ENCODE measurements at regions not wholly inside any gene's neighbourhood (a gene's known extent, or its start where the extent isn't known, plus 50 kb on each side); places are given as distances from the start of the nearest gene placed in this dataset.

DNA sequence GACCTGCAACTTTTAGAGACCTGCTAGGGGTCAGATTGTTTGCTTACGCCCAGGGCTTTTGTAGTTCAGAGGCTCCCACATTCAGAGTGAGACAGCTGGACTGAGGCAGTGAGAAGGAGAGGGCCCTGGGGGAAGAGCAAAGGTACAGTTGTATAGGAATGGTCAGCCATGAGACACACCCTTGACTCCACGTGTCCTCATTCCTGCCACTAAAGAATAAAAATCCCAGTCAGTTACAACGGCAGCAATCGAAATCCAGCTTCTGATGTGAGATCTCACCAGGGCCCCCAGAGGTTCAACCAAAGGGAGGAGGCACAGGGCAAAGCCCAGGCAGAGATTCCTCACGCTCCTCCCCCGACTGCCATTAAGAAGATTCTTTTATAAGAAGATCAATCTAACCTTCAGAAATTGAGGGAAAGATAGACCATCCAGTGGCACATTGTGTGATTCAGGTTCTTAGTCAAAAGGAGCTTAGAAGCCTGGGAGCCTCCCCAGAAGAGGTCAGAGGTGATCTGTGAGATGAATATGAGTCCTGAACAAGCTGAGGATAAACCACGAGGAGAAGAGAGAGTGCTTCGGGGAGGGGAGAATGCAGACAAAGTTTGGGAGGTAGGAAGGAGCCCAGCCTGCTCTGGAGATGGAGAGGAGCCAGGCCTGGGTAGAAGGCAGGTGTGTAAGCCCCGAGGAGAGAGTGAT, 317.0 kb downstream of the CYP26B1 start:
- no peak for DNase-seq

DNA sequence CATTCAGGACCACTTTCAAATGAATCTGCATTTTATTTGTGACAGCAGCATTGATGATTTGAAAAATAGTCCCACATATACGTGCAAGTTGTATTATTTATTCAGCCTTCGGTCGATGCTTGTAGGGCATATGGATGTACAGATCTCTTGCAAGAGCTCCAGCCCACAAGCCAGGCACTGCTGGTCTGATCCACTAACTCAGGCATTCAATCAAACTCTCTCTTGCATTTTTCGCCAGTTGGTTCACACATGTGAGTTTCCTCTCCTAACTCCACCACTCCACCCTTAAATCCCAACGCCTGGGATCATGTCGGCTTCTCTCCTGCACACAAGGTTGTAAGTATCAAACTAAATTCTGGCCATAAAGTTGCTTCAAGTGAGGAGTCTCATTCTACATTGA, 318.7 kb downstream of the CYP26B1 start:
- peak; percentile 75 for DNase-seq

GRCh38 chr2:71827973-71828372, 319.7 kb downstream of the CYP26B1 start:
- DNase-seq, result no peak

DNA sequence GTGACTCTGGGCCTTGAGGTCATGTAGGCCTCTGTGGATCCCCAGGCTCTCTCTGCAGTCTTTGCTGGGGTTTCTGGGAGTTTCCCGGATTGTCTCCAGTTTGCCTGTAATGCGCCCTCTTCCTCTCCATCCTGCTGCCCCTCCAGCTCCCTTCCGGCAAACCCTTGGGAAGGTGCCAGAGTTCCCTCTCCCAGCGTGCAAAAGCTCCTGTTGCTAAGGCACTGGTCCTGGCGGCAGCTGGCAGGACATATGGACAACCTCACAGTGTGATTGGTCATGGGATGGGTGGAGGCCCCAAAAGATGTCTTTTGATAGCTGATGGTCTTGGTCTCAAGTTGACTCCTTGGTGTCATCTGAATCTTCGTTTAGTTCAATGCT, 320.1 kb downstream of the CYP26B1 start:
- no peak for DNase-seq

DNA sequence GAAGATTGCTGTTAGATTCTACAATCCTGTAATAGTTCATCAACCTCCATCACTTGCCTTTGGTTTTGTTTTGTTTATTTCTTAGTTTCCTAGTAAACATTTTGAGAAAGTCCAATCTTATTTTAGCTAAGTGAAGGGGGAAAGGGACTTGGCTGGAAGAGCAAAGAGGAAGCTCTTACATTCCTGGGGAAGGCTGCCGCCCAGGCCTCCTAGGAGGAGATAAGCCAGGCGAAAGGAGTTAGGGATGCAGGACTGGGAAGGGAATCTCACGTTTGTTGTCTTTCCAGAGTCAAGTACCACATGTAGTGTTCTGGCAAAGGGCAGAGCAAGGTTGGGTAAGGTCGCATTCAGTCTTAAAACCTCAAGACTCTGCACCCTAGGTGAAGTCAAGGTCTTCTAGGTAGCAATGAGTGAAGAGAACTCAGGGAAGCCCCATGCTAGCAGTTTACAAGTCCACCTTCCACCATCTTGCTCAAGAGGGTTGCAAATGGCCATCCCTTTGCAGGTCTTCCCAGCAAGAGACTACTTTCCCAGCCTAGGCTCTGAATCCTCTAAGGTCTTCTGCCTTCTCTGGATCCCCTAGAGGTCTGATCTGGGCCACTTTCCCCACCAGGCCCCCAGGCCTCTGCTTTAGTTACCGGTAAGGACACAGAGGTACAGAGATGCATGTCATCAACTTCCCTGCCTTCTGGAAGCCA, 320.7 kb downstream of the CYP26B1 start:
- DNase-seq, result no peak

DNA sequence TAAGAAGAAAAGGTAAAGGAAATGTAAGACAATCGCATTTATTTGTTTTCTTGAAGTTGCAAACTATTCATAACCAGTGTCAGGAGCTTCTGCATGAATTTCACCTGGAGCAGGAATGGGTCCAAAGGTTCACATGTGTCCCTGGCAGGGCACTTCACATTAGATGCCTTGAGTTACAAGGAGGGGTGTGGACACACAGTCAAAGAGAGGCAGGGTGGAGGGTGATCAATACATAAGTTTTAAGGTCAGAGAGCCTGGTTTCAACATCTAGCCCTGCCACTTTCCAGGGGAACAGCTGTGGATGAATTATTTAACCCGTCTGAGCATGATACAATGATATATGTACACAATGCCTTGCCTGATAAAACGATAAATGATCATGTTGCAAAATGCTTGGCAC, 321.4 kb downstream of the CYP26B1 start:
- no peak for DNase-seq

DNA sequence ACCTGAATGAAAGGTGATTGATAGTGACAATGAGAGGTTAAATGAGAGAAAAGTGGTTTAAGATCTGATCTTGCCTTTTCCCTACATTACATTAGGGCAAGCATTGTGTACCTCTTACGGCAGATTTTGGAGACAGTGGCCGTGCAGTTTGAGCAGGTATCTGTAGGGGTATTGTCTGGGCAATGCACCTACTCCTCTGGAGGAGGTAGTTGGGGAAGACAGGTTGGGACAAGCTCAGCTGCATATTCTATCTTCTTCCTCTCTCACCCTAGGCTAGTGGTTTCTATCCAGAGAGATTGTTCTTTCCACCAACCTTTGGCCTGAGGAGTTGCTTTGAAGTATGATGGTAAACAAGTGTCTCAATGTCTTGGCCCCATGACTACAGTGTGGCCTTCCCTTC, 323.2 kb downstream of the CYP26B1 start:
- no peak for DNase-seq

DNA sequence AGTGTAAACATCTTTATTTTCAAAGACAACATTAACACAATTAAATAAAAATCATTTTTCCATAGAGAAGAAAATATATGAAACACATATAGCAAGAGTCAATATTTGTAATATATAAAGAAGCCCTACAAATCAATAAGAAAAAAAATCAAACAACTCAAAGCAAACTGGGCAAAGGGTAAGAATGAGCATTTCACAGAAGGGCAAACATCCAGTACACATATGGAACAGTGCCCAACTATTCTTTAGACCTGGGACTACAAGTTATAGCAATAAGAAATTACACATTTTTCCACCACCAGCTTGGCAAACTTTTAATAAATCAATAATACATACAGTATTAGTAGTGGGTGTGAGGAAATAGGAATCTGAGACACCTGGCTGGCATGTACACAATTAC, 324.1 kb downstream of the CYP26B1 start:
- DNase-seq, result no peak

- peak; percentile 22 for DNase-seq
Measured at GRCh38 chr2:71822463-71822862, 325.2 kb downstream of the CYP26B1 start.

- DNase-seq, result peak; percentile 47
Measured at GRCh38 chr2:71821856-71822255, 325.8 kb downstream of the CYP26B1 start.

DNA sequence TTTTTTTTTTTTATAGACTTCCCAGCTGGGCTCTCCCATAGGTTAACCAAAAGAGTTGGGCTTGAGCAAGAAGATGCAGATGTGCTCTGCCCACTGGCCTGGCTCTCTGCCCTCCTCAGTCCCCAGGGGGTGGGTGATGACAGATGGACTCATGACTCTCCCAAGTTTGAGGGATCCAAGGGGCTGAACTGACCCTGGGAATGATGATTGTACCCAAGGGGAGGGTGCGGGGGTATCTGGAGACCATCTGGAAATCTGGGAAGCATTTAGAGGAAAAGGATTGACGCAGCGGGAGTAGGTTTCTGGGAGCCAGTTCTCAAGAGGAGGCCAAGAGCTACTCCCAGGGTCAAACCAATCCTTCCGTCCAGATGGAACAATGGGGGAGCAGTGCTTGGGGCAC, 330.8 kb downstream of the CYP26B1 start:
- peak; percentile 65 for DNase-seq

- no peak for DNase-seq
Measured at GRCh38 chr2:71815701-71816474, 331.8 kb downstream of the CYP26B1 start.

- no peak for DNase-seq
Measured at GRCh38 chr2:71814885-71815284, 332.8 kb downstream of the CYP26B1 start.

DNA sequence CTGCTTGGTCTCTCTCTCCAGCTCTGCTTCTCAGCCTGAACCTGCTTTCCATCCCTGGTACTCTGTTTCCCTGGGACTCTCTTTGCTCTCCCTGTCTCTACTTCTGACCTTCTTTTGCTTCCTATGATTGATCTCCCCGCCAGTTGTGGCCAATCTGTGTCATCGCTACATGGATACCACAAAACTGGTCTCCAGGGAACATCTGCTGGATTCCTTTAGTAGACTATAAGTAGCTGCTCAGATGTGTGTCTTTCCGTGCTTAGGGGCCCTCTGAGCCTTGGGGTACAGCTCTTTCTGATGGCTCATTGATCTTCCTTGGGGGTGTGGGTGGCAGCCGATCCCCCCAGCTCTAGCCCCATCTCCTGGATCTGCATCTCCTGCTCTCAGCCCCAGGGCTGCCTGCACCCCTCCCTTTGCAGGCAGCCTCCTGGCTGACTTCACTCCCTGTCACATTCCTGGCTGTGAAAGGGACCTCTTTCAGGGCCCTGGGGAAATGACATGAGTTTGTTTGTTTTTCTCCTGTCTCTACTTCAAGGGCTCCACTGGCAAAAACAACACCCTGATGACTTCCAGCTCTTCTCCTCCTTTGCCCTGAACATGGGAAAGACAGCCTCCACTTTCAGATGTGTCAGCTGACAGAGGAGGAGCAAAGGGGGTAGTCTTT, 333.7 kb downstream of the CYP26B1 start:
- peak; percentile 57 for DNase-seq

DNA sequence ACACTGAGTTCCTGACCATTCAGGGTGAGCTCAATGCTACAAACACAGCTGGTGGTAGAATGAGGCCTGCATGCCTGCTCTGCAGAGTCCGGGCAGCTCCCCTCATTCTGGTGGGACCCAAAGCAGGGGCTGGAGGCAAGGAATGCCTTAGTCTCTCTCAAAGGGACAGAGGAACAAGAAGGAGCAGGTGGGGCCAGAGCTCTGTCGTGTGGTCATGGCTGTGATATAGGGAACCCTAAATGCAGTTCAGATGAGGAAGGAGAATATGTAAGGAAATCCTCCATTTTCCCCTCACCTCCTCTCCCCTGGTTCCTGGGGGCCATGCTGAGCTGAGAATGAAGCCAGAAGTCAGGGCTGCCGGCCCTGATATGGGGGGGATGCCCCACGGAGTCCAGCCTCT, 334.3 kb downstream of the CYP26B1 start:
- no peak for DNase-seq

DNA sequence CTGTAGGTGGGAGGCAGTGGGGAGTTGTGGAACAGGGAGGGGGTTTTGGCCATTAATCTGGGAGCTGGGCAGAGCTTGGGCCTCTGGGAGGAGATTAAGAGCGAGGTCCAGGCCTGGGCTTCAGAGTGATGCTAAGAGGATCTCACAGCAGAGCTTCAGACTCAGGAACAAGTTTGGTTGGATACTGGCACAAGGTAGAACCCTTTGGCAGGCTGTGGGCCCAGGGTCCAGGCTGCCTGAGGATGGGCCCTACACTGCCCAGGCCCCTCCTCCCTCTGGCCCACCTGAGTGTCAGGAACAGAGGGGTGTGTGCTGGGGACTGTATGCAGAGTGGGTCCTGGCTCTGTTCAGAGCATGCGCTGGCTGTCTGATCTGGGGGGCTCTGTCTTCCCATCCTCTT, 334.9 kb downstream of the CYP26B1 start:
- no peak for DNase-seq

- DNase-seq, result no peak
Measured at GRCh38 chr2:71811726-71812125, 335.9 kb downstream of the CYP26B1 start.

DNA sequence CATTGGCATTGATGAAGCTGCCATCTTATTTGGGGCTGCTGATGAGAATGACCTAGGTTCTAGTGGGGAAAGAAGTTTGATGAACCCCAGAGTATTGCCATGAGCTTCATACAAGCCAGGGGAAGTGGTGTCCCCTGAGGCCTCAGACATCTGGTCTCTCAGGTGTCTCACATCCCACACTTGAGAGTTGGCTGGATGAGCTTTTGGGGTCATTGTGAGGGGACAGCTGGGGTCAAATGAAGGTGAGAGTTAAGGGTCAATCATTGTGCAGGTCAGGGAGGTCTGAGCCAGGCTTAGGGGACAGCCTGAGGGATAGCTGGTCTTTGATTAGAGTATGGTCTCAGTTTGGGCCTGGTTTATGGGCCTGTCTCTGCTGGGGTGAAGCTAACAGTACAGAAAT, 336.5 kb downstream of the CYP26B1 start:
- no peak for DNase-seq

DNA sequence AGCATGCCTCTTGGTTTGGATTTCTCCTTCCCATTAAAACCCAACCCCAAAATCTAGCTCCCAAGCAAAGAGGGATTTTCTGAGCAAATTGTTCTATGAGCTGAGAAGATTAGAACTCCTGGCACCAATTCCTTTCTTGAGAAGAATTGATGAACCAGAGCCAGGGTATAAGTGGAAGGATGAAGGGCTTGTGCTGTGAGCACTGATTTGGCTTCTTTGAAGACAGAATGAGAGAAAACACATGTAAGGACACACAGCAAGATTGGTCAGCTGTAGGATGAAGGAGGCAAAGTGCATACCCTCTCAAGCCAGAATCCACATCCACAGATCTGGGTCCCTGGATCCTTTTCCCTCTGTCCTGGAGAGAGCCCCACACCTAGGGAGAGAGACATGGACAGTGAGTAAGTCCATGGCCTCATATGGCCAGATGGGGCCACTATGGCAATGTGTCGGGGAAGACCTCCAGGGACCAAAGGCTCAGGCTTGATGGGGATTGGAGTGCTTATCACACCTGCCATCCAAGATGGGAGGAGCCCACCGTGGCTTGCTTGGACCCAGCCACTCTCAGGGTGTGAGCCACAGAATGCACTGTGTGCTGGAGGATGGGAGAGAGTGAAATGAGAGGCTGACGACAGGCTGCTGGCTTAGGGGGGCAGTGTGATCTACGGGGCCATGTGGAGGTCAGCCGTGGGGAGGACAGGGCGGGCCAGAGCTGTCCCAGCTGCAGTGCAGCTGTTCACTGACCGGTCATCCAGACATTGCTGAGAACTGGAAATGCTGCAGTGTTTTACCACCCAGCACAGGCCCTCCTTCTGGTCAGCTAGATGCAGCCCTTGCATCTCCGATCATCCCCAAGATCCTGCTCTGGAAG, 339.8 kb downstream of the CYP26B1 start:
- no peak for DNase-seq

GRCh38 chr2:71806432-71806831, 341.2 kb downstream of the CYP26B1 start:
- DNase-seq, result no peak

GRCh38 chr2:71804281-71804751, 343.3 kb downstream of the CYP26B1 start:
- peak; percentile 56 for DNase-seq

DNA sequence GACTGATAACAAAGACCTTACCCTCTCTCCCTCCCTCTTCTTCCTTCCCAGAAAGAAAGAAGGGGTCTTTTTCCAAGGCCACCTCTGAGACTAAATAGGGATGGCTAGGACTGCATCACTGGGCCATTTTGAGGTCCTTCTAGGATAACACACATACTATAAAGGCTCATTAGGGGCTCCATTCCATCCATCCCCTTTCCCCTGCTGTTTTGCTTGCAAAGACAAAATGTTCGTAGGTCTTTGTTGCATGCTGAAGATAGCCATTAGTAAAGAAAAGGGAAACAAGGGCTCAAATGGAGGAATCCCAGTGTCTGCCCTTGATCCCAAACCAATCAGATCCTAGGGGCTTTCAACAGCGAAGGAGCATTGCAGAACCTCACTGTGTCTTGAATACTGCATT, 344.3 kb downstream of the CYP26B1 start:
- DNase-seq, result no peak
